SW 1271 (cell line): ENCODE measurements at regions not wholly inside any gene's neighbourhood (a gene's known extent, or its start where the extent isn't known, plus 50 kb on each side); places are given as distances from the start of the nearest gene placed in this dataset.
"Not testable (repeated sequence)": the region's sequence is repeated elsewhere in the genome, so short reads cannot be mapped to it uniquely, and the experiment has no call there.

Source experiments
- DNase-seq, 2 experiments: peaks; one replicate each; lab custom pipeline; 2025; lab: John Stamatoyannopoulos, UW

GRCh38 chr18:1045658-1046057, 141.0 kb downstream of the ADCYAP1 start:
- DNase-seq, result no peak

GRCh38 chr18:1047406-1047805, 142.7 kb downstream of the ADCYAP1 start:
- no peak for DNase-seq

GRCh38 chr18:1048032-1048431, 143.4 kb downstream of the ADCYAP1 start:
- DNase-seq, result no peak

- no peak for DNase-seq
Measured at GRCh38 chr18:1049173-1049572, 144.5 kb downstream of the ADCYAP1 start.

- no peak for DNase-seq
Measured at GRCh38 chr18:1050012-1050657, 145.5 kb downstream of the ADCYAP1 start.

GRCh38 chr18:1052301-1052700, 147.6 kb downstream of the ADCYAP1 start:
- no peak for DNase-seq

GRCh38 chr18:1053331-1054315, 149.0 kb downstream of the ADCYAP1 start:
- no peak for DNase-seq

GRCh38 chr18:1056404-1056803, 151.7 kb downstream of the ADCYAP1 start:
- DNase-seq, result no peak

GRCh38 chr18:1057367-1057766, 152.7 kb downstream of the ADCYAP1 start:
- DNase-seq, result no peak

- DNase-seq, result no peak
Measured at GRCh38 chr18:1062588-1062987, 157.9 kb downstream of the ADCYAP1 start.

GRCh38 chr18:1075322-1075721, 170.7 kb downstream of the ADCYAP1 start:
- DNase-seq, result no peak

- no peak for DNase-seq
Measured at GRCh38 chr18:1075876-1076275, 171.2 kb downstream of the ADCYAP1 start.

GRCh38 chr18:1078301-1078700, 173.6 kb downstream of the ADCYAP1 start:
- DNase-seq, result no peak

- not testable (repeated sequence) for DNase-seq
Measured at GRCh38 chr18:1083675-1084074, 179.0 kb downstream of the ADCYAP1 start.

GRCh38 chr18:1090758-1091157, 186.1 kb downstream of the ADCYAP1 start:
- DNase-seq, result no peak

- DNase-seq, result no peak
Measured at GRCh38 chr18:1092228-1092627, 187.6 kb downstream of the ADCYAP1 start.

- DNase-seq, result peak in 1 of 2 experiments; percentile 39
Measured at GRCh38 chr18:1094409-1094808, 189.7 kb downstream of the ADCYAP1 start.

- not testable (repeated sequence) for DNase-seq
Measured at GRCh38 chr18:1097991-1098735, 193.5 kb downstream of the ADCYAP1 start.

- DNase-seq, result no peak
Measured at GRCh38 chr18:1102848-1103247, 198.2 kb downstream of the ADCYAP1 start.

- no peak for DNase-seq
Measured at GRCh38 chr18:1103537-1103936, 198.9 kb downstream of the ADCYAP1 start.

- DNase-seq, result no peak
Measured at GRCh38 chr18:1104181-1104881, 199.7 kb downstream of the ADCYAP1 start.

- DNase-seq, result no peak
Measured at GRCh38 chr18:1124495-1124894, 219.8 kb downstream of the ADCYAP1 start.
